GM18499 (cell line): ENCODE measurements at regions not wholly inside any gene's neighbourhood (a gene's known extent, or its start where the extent isn't known, plus 50 kb on each side); places are given as distances from the start of the nearest gene placed in this dataset.

Experiments used
- ATAC-seq: cut with Tn5 transposase; IDR thresholded peaks from one replicate; pipeline ENCODE4 v1.9.1; 2021; ENCODE audit warnings: moderate number of reproducible peaks; ENCODE audit not compliant: insufficient read depth, unreplicated experiment

- ATAC-seq: no peak
Observed at GRCh38 chr4:74878323-74878722, 54.6 kb upstream of the PARM1 start.

DNA sequence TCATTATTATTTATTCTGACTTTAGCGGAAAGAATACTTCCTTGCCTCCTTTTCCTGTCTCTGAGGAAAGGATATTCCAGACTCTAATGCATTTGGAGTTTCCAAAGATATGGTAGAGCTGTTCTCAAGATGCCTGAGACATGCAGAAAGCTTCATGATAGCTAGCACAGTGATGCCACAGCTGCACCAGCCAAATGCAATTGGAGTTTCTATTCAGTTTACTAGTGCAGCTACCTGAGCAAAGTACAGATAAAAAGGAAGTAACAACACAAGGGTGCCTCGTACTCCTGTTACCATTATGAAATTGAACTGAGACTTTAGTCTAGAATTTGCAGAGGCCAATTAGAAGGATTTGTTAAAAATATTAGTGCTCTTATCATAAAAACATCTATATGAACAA is 57.5 kb upstream of the PARM1 start:
- ATAC-seq: no peak

- no peak for ATAC-seq
Observed at GRCh38 chr4:74874753-74875367, 58.1 kb upstream of the PARM1 start.

DNA sequence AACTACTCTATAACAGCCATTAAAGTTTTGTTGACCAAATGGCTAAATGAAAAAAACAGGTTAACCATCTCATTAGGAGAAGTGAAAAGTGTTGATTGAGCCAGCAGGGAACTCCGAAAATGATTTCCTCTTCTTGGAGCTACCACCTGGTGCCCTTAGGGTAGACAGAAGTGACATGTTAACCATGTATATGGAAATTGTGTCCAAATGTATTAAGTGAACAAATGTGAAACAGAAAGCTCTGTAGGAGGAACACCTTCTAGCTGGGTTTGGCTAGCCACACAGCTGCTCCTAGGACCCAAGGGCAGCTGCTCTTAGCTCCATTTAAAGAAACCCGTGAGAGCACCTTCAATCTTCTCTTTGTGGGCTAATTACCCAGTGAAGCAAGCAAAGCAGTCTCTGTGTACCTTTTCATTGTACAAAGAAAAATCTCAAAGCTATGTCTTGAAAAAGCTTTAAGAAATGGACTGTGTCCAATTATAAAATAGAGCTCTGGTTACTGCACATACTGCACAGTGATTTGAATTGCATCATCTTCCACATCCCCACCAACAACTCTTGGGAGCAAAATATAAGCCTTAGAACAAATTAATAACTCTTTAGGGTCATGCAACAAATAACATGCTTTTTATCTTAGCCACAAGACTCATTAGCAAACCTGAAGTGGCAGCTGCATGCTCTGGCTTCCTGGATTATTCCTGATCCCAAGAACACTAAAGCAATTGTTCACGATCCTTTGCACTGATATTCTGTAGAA is 59.2 kb upstream of the PARM1 start:
- ATAC-seq: peak; percentile 90

- ATAC-seq: no peak
Observed at GRCh38 chr4:74858921-74859562, 64.7 kb upstream of the BTC start.

DNA sequence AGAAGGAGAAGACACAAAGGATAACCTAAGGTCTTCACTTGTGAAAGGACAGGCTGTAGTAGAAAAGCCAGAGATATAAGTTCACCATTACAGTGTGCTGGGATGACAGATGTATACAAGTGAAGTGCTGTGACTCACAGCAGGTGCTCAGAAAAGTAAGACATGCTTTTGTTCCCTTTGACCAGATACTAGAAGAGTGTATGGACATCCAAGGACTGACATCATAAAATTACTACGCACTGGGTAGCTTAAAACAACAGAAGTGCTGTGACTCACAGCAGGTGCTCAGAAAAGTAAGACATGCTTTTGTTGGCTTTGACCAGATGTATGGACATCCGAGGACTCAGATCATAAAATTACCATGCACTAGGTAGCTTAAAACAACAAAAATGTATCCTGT is 61.6 kb upstream of the BTC start:
- ATAC-seq: no peak

- no peak for ATAC-seq
Observed at GRCh38 chr4:74848774-74849173, 54.5 kb upstream of the BTC start.

GRCh38 chr4:74845834-74846233 is 51.5 kb upstream of the BTC start:
- no peak for ATAC-seq
